Right lobe of liver (tissue), 4 donors: ENCODE measurements at regions not wholly inside any gene's neighbourhood (a gene's known extent, or its start where the extent isn't known, plus 50 kb on each side); places are given as distances from the start of the nearest gene placed in this dataset.

ENCODE experiments used
- CTCF ChIP-seq, 4 donors: fragments of 200-600 bp in 3 of 4; fragments of 450-650 bp in 1 of 4; IDR thresholded peaks; one replicate each; pipeline versions ENCODE4 v1.5.1 to v1.8.0; 2016 to 2022; ENCODE audit warnings: antibody characterized with exemption in 4 of 4, mild to moderate bottlenecking in 2 of 4
- POLR2A ChIP-seq: fragments of 450-650 bp; IDR thresholded peaks from one replicate; pipeline ENCODE4 v1.6.1; 2017; ENCODE audit warnings: antibody characterized with exemption, mild to moderate bottlenecking
- donor health status: DM: no; HTN: no; CAD: no.
- donor health status: DM: no; HTN: no; CAD: no.
- donor health status: DM: no; HTN: yes; CAD: no.

- TF ChIP-seq CTCF (IDR thresholded peaks at IDR 0.05) (no peak), POLR2A (no peak)
Observed at GRCh38 chr6:84415517-84415916, 188.1 kb upstream of the CEP162 start.
